GM21367 (cell line): ENCODE measurements at regions not wholly inside any gene's neighbourhood (a gene's known extent, or its start where the extent isn't known, plus 50 kb on each side); places are given as distances from the start of the nearest gene placed in this dataset.
"Not testable (repeated sequence)": the region's sequence is repeated elsewhere in the genome, so short reads cannot be mapped to it uniquely, and the experiment has no call there.

Source experiments
- ATAC-seq: cut with Tn5 transposase; IDR thresholded peaks from one replicate; pipeline ENCODE4 v1.9.1; 2021; ENCODE audit not compliant: unreplicated experiment

DNA sequence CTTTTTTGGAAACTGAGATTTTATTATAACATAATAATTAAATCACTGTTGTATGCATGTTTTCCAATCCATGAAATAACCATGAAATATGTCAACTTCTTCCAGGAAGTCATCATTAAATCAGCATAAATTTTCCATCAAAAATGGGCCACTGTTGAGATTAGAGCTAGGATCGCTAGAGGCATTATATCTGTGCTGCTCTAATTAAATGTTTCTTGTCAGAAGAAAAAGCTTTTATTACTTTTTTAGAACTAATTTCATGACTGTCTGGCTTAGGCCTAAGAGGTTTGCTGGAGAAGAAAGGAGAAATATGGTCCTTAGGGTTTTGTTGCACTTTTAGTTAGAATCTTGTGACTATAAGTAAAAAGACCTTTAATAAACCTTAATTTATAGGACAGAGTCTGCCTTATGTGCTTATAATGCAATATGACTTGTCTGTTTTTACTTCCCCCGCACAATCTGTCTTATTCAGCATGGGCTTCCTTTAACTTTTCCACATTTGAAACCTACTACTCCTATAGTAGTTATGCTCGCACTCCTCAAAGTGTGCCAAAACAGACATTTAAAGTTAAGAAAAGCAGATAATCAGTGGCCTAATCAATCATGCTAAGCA, 363.4 kb upstream of the GCFC2 start:
- no peak for ATAC-seq

DNA sequence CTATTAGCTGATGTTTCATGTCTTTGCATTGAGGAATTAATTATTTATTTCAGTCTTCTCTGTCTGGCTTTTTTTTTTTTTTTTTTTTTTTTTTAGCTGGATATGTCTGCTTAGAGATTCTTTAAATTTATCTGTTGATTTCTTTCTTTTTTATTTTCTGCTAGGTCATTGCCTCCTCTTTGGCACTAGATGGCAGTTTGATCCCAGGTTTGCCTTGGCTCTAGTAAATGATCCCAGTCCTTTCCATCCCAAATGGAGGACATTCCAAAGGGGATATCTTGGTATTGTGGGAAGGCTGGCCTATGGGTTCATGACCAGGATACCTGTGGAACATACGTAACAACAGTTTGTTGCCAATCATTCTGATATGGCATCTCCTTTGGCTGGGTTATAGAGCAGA, 339.5 kb upstream of the GCFC2 start:
- ATAC-seq, result no peak

DNA sequence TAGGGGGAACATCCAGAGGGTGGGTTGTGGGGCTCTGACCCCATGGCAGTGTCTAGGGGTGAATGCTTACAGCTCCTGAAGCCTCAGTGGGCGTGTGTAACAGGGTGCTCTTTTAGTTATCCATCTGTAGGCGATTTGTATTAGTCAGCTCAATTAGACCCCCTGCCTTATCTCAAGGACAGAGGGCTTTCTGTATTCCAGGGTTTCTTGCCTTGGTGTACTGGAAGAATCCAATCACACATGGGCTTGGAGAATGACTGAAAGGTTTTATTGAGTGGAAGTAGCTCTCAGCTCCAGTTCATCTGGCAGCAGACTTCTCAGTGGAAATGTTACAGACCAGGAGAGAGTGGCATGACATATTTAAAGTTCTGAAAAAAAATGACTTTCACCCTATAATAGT, 334.0 kb upstream of the GCFC2 start:
- no peak for ATAC-seq

- no peak for ATAC-seq
Measured at GRCh38 chr2:76039505-76039904, 328.8 kb upstream of the GCFC2 start.

- ATAC-seq, result no peak
Measured at GRCh38 chr2:76027761-76028160, 317.0 kb upstream of the GCFC2 start.

GRCh38 chr2:76019128-76019527, 308.4 kb upstream of the GCFC2 start:
- no peak for ATAC-seq

GRCh38 chr2:76009484-76009883, 298.8 kb upstream of the GCFC2 start:
- ATAC-seq, result no peak

DNA sequence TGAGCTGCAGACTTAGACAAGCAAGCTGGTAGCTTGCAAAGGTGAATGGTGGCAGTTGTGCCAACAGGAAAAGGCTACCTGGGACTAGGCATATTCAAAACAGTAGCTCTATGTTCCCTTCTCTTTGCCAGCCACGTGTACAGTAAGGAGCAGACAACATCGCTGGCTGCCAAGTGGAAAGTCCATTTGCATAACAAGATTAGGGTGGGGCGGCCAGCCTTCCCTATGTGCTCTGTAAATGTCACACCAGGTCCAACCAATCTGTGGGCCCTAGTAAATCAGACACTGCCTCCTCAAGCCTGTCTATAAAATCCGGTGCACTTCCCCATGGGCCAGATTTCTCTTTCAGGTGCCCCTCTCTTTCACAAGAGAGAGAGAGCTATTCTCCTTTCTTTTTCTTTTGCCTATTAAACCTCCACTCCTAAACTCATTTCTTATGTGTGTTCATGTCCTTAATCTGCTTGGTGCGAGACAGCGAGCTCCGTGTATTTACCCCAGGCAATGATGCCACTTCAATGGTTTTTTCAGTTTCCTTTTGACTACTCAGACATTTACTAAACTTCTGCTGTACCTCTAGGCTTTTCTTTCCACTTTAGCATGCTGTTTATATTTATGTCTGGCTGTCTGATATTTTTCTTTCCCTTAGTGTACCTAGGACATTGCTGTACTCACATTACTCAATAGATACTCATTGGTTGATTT, 297.4 kb upstream of the GCFC2 start:
- ATAC-seq, result no peak

DNA sequence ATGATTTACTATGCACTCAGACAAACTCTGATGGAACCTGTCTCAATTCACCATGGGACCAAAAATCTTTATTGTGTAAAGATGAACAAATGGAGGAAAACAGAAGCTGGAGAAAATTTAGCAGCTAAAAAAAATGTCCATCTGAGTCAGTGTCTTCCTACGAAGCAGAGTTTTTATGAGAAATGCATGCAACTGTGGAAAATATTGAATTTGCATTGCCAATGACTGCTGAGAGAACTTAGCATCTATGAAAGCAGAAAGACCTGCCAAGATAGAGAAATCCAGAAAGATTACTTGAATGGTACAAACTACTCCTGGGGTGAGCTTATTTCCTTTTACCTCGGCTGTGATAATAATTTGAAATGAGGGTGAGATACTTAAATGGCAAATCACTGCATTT, 289.7 kb upstream of the GCFC2 start:
- no peak for ATAC-seq

- no peak for ATAC-seq
Measured at GRCh38 chr2:75998451-75998850, 287.7 kb upstream of the GCFC2 start.

DNA sequence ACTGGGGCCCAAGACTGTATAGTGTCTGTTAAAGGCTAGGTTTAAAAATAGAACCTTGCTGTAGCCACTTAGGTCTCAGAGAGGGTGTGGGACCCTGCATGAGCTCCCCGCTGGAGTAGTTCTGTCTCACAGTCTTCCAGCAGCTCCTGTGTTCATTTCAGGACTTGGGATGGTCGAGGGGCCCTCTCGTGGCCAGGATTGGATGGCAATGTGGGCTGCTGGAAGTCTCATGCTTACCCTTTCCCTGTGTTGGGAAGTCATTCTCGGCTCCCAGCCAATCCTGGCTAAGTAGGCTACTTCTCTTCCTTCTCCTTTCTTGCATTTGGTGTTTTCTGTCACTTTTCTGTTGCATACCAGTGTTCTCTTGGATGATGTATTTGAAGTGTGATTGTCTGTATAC, 284.0 kb upstream of the GCFC2 start:
- no peak for ATAC-seq

DNA sequence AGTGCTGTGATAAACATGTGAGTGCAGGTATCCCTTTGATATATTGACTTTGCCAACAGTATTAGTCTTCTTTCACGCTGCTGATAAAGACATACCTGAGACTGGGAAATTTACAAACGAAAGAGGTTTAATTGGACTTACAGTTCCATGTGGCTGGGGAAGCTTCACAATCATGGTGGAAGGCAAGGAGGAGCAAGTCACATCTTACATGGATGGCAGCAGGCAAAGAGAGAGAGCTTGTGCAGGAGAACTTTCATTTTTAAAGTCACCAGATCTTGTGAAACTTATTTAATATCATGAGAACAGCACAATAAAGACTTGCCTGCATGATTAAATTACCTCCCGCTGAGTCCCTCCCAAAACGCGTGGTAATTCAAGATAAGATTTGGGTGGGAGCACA, 277.9 kb upstream of the GCFC2 start:
- ATAC-seq, result not testable (repeated sequence)

GRCh38 chr2:75986617-75987016, 275.9 kb upstream of the GCFC2 start:
- no peak for ATAC-seq

- no peak for ATAC-seq
Measured at GRCh38 chr2:75982719-75983118, 272.0 kb upstream of the GCFC2 start.

DNA sequence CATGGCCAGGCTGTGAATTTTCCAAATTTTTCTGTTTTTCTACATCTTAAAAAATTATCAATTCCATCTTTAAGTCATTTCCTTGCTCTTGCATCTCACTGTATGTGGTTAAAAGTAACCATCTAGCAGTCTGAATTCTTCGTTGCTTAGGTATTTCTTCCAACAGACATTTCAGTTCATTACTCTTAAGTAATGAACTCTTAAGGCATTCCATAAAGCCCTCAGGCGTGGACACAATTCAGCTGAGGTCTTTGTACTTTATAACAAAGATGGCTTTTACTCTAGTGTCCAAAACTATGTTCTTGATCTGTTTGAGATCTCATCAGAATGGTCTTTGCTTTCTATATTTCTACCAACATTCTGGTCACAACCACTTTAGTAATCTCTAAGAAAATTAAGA, 253.9 kb upstream of the GCFC2 start:
- ATAC-seq, result no peak

- ATAC-seq, result no peak
Measured at GRCh38 chr2:75960472-75961009, 249.8 kb upstream of the GCFC2 start.

GRCh38 chr2:75959724-75960471, 249.2 kb upstream of the GCFC2 start:
- ATAC-seq, result no peak

GRCh38 chr2:75954761-75955160, 244.0 kb upstream of the GCFC2 start:
- no peak for ATAC-seq

DNA sequence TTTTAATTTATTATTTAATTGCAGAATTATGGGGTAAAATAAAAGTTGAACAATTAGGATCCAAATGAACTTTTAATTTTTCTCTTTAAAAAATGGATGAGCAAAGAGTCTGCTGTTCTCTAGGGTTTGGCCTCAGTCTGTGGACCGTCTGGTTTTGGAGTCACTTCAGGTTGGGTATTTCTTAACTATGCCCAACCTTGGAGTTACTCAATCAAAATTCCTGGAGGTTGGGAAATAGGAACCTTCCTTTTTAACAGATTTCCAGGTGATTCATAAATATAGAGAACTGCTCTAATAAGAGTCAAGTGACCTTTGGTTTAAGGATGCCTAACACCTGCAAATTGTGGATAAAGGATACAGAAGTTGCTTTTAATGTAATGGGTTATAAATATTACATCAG, 241.5 kb upstream of the GCFC2 start:
- no peak for ATAC-seq

- ATAC-seq, result no peak
Measured at GRCh38 chr2:75949385-75950030, 238.8 kb upstream of the GCFC2 start.

- ATAC-seq, result no peak
Measured at GRCh38 chr2:75936311-75936710, 225.6 kb upstream of the GCFC2 start.

GRCh38 chr2:75932996-75933395, 222.3 kb upstream of the GCFC2 start:
- no peak for ATAC-seq
